SK-N-MC (cell line): ENCODE measurements at regions not wholly inside any gene's neighbourhood (a gene's known extent, or its start where the extent isn't known, plus 50 kb on each side); places are given as distances from the start of the nearest gene placed in this dataset.

Source experiments
- EZH2 ChIP-seq: fragments of 200-600 bp; sonication (generic); IDR thresholded peaks from one replicate; pipeline ENCODE4 v1.6.1; 2017; ENCODE audit warnings: antibody characterized with exemption
- POLR2AphosphoS5 ChIP-seq: IDR thresholded peaks from 2 replicates; pipeline ENCODE4 v1.6.1; 2012; ENCODE audit warnings: mild to moderate bottlenecking, low read depth, low read length, borderline replicate concordance

DNA sequence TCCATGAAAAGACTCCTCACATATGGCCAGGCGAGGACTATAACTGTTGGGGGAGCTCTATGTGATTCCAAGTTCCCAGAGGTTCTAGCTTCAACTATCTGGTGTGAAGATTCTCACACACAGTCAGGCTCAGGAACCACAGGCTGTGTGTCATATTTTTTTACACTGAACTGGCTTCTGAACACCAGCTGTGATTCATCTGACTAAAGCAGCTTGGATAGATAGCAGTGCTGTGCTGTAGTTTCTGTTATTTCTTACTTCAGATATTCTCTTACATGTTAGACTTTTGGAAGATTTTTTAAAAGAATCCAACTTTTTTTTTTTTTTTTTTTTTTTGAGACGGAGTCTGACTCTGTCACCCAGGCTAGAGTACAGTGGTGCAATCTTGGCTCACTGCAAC, 140.7 kb upstream of the MCHR2 start:
- TF ChIP-seq EZH2 = no peak
- no peak for TF ChIP-seq POLR2AphosphoS5
